ENCODE measurements at regions not wholly inside any gene's neighbourhood (a gene's known extent, or its start where the extent isn't known, plus 50 kb on each side); places are given as distances from the start of the nearest gene placed in this dataset.

- TF ChIP-seq, protein P1, sequence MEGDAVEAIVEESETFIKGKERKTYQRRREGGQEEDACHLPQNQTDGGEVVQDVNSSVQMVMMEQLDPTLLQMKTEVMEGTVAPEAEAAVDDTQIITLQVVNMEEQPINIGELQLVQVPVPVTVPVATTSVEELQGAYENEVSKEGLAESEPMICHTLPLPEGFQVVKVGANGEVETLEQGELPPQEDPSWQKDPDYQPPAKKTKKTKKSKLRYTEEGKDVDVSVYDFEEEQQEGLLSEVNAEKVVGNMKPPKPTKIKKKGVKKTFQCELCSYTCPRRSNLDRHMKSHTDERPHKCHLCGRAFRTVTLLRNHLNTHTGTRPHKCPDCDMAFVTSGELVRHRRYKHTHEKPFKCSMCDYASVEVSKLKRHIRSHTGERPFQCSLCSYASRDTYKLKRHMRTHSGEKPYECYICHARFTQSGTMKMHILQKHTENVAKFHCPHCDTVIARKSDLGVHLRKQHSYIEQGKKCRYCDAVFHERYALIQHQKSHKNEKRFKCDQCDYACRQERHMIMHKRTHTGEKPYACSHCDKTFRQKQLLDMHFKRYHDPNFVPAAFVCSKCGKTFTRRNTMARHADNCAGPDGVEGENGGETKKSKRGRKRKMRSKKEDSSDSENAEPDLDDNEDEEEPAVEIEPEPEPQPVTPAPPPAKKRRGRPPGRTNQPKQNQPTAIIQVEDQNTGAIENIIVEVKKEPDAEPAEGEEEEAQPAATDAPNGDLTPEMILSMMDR (IDR thresholded peaks at IDR 0.05; ENCODE audit: low read depth, low read length, poor library complexity, severe bottlenecking): no peak
- no peak for TF ChIP-seq EZH2phosphoT487 (IDR thresholded peaks at IDR 0.05; ENCODE audit: borderline replicate concordance, low read length)
Observed at GRCh38 chr4:96543346-96543745, 703.5 kb downstream of the PDHA2 start.

Data from DOHH2 (cell line).